Tibial nerve (tissue), 4 donors: ENCODE measurements at regions not wholly inside any gene's neighbourhood (a gene's known extent, or its start where the extent isn't known, plus 50 kb on each side); places are given as distances from the start of the nearest gene placed in this dataset.

Experiments used
- EP300 ChIP-seq, 2 donors: sonication (generic); formaldehyde crosslinking; IDR thresholded peaks; one replicate each; pipeline ENCODE4 v1.6.1; 2017; ENCODE audit warnings: antibody characterized with exemption in 2 of 2, mild to moderate bottlenecking in 1 of 2
- POLR2A ChIP-seq, 2 donors: fragments of 450-650 bp; IDR thresholded peaks; one replicate each; pipeline ENCODE4 v1.6.1; 2017; ENCODE audit warnings: antibody characterized with exemption in 2 of 2, mild to moderate bottlenecking in 2 of 2, moderate library complexity in 2 of 2
- TF ChIP-seq, protein P1 (sequence below), 5 experiments: fragments of 200-600 bp in 3 of 5; fragments of 450-650 bp in 2 of 5; sonication (generic) in 3 of 5; IDR thresholded peaks; one replicate each; pipeline ENCODE4 v1.5.1; 2016 to 2019; ENCODE audit warnings: antibody characterized with exemption in 5 of 5, mild to moderate bottlenecking in 3 of 5, moderate library complexity in 2 of 5

- TF ChIP-seq, protein P1, sequence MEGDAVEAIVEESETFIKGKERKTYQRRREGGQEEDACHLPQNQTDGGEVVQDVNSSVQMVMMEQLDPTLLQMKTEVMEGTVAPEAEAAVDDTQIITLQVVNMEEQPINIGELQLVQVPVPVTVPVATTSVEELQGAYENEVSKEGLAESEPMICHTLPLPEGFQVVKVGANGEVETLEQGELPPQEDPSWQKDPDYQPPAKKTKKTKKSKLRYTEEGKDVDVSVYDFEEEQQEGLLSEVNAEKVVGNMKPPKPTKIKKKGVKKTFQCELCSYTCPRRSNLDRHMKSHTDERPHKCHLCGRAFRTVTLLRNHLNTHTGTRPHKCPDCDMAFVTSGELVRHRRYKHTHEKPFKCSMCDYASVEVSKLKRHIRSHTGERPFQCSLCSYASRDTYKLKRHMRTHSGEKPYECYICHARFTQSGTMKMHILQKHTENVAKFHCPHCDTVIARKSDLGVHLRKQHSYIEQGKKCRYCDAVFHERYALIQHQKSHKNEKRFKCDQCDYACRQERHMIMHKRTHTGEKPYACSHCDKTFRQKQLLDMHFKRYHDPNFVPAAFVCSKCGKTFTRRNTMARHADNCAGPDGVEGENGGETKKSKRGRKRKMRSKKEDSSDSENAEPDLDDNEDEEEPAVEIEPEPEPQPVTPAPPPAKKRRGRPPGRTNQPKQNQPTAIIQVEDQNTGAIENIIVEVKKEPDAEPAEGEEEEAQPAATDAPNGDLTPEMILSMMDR (IDR thresholded peaks at IDR 0.05): no peak
- TF ChIP-seq POLR2A (IDR thresholded peaks at IDR 0.05) (no peak), EP300 (IDR thresholded peaks at IDR 0.05) (no peak)
These were observed 69.4 kb upstream of the NKD1 start for GRCh38 chr16:50478773-50479149.
